ENCODE measurements at regions not wholly inside any gene's neighbourhood (a gene's known extent, or its start where the extent isn't known, plus 50 kb on each side); places are given as distances from the start of the nearest gene placed in this dataset.
A peak's percentile ranks its signal among the peaks of the same experiment; 100 is the strongest.

DNA sequence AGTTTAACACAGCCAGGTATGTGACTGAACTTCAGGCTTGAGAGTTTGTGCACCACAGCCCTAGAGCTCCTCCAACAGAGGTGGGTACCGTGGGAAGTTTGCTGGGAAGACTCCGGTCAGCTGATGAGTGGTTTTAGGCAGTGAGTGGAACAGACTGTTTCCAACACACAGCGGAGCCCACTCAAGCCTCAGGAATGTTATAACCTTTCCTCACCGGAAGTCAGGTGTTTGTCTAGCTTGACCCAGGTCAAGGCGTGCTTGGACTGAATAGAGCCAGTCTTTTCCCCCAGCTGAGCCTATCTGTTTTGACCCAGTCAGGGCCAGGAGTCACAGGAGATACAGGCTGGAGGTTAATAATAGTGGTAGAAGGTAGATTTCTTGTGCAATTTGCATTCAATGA lies 138.4 kb upstream of the PARP11 start:
- Mint-ChIP-seq H3K27ac (no peak overlapping the region), H3K9me3 (no peaks in the 10 kb centered on the region), H3K4me3 (no peak overlapping the region), H3K27me3 (no peaks in the 10 kb centered on the region), H3K4me1 (ENCODE audit: low read depth in 2 of 2) (peaks cover 0 to 4% of the 10 kb centered on the region in 2 donors), H3K36me3 (no peaks in the 10 kb centered on the region)
- ATAC-seq (no peak), DNase-seq (ENCODE audit: low spot score) (no peak)

DNA sequence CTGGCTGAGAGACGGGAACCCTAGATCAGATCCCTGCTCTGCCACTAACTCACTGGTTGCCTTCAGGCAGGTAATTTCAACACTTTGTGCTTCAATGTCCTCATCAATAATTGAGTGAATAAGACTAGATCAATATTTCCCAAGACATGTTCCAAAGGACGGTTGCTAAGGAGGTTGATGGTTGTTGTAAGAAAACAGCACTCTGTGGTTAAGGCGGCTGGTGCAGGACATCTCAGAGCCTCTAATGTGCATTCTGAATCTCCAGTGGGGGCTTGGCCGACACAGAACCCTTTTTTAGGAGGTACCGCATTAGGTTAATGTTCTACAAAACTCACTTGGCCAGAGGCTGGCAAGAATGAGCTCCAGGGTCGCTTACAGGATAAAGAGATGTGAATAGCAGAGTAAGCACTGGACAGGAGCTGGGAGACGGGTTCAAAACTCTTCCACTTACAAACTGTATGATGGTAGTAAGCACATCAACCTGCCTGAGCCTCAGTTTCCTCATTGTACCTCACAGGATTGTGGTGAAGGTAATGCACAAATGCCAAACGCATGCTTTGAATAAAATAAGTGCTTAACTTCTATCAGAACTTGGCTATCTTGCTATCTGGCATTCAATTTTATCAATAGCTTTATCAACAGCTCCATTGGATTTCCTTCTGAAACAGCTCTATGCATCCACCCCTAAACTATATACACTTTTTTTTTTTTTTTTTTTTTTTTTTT lies 136.9 kb upstream of the PARP11 start:
- H3K4me3 Mint-ChIP-seq: no peak overlapping the region
- no peaks in the 10 kb centered on the region for H3K9me3 Mint-ChIP-seq
- H3K27me3 Mint-ChIP-seq: no peaks in the 10 kb centered on the region
- peaks cover 0 to 4% of the 10 kb centered on the region in 2 donors for H3K4me1 Mint-ChIP-seq (ENCODE audit: low read depth in 2 of 2)
- no peak for ATAC-seq
- no peak overlapping the region for H3K27ac Mint-ChIP-seq
- no peaks in the 10 kb centered on the region for H3K36me3 Mint-ChIP-seq
- DNase-seq (ENCODE audit: low spot score): no peak

DNA sequence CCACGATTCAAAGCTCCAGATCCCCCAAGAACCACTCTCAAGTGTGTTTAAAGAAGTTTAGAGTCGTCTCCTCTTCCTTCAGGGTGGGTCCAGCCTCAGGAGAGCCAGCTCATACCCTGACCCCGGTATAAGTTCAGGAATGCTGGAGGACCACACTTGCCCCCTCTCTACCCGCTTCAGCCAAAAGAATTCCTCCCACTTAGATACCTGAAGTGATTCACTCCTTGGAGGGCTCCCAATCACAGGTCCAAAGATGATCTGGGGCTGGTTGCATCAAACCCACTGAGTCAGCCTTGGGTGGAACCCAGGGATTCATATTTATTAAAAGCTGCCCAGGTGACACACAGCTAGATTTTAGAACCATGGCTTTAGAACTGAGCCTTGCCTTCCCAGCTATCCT lies 133.5 kb upstream of the PARP11 start:
- no peak for ATAC-seq

DNA sequence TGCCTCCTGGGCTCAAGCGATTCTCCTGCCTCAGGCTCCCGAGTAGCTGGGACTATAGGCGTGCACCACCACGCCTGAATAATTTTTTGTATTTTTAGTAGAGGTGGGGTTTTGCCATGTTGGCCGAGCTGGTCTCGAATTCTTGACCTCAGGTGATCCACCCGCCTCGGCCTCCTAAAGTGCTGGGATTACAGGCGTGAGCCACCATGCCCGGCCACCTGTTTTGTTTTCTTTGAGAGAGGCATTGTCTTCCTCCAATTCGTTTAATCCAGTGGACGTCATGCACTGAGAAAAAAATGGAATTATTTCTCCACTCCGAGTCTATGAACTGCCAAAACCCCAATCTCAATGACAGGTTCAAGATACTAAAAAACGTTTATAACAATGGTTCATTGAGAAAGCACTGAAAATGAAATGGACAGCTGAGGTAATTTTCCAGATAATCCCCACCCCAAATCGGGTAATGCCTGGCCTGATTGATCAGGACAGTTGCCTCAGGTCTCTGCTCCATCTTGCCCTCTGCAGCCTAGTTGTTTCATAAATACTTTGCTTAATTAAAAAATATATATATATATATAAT lies 132.7 kb upstream of the PARP11 start:
- no peaks in the 10 kb centered on the region for H3K27me3 Mint-ChIP-seq
- H3K4me1 Mint-ChIP-seq (ENCODE audit: low read depth in 2 of 2): peaks cover 0 to 5% of the 10 kb centered on the region in 2 donors
- ATAC-seq (no peak), DNase-seq (ENCODE audit: low spot score) (no peak)
- H3K4me3 Mint-ChIP-seq: no peak overlapping the region
- no peak overlapping the region for H3K27ac Mint-ChIP-seq
- H3K36me3 Mint-ChIP-seq: no peaks in the 10 kb centered on the region
- H3K9me3 Mint-ChIP-seq: no peaks in the 10 kb centered on the region

More for the DNA sequence above, 133.5 kb upstream of the PARP11 start:
- no peak for DNase-seq (ENCODE audit: low spot score)
- H3K27me3 Mint-ChIP-seq: no peaks in the 10 kb centered on the region
- no peaks in the 10 kb centered on the region for H3K36me3 Mint-ChIP-seq
- peak overlapping the region in 1 of 2 donors; percentile 33 for H3K27ac Mint-ChIP-seq
- no peak overlapping the region for H3K4me3 Mint-ChIP-seq
- no peaks in the 10 kb centered on the region for H3K9me3 Mint-ChIP-seq
- peaks cover 0 to 5% of the 10 kb centered on the region in 2 donors for H3K4me1 Mint-ChIP-seq (ENCODE audit: low read depth in 2 of 2)

DNA sequence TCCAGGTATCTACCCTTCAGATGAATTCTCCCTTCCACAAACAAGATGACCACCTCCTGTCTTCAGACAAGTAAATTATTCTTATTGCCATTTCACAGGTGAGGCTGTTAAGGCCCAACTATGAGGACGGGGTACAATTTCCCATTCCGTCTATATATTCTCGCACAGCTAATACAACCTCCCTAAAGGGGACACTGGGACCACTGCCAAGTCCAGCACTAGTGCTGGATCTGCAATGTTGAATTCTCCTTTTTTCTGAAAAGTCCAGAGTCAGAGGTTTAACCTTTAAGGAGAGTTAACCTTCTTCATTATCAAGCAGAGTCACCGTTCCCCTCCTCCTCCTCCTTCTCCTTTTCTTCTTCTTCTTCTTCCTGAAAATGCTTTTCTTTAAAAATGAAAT lies 130.4 kb upstream of the PARP11 start:
- DNase-seq (ENCODE audit: low spot score) (no peak), ATAC-seq (no peak)
- Mint-ChIP-seq H3K4me1 (ENCODE audit: low read depth in 2 of 2) (peaks cover 5 to 8% of the 10 kb centered on the region in 2 donors), H3K36me3 (no peaks in the 10 kb centered on the region), H3K4me3 (no peak overlapping the region), H3K9me3 (no peaks in the 10 kb centered on the region), H3K27me3 (no peaks in the 10 kb centered on the region), H3K27ac (no peak overlapping the region)

DNA sequence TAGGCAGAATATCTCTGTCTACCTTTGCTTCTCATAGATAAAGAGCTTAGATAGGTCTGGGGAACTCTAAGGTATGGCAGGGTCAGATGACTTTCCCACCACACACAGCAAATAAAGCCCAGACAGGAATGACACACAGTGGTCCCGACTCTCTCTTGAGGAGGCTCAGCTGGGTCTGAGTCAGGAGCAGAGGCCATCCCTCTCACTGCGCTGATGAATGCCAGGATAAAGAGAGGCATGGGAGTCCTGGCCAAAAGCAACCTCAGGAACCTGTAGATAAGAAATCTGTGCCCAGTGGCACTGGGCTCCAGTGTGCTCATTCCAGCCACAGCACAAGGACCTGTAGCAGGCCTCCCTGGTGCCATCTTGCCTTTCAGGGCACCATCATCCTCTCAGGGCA lies 129.4 kb upstream of the PARP11 start:
- no peak overlapping the region for H3K4me3 Mint-ChIP-seq
- H3K27me3 Mint-ChIP-seq: peaks cover 0 to 4% of the 10 kb centered on the region in 2 donors

DNA sequence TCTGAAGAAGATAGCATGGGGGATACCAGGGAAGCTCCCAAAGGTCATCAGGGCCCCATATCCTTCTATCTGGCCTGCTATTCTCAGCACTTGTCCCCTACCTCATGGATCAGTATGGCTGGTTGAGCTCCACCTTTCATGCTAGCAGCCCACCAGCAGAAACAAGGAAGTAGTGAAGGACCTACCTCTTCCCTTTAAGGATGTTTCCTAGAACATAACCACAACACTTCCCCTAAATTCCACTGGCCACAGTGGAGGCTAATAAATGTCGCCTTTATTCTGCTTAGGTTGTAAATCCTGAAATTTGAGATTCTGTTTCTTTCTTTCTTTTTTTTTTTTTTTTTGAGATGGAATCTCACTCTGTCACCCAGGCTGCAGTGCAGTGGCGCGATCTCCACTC lies 128.6 kb upstream of the PARP11 start:
- peak overlapping the region in 1 of 2 donors; percentile 29 for H3K27ac Mint-ChIP-seq
- H3K36me3 Mint-ChIP-seq: no peaks in the 10 kb centered on the region
- DNase-seq (ENCODE audit: low spot score): no peak

More for the DNA sequence above, 129.4 kb upstream of the PARP11 start:
- peaks cover 5 to 10% of the 10 kb centered on the region in 2 donors for H3K4me1 Mint-ChIP-seq (ENCODE audit: low read depth in 2 of 2)
- H3K9me3 Mint-ChIP-seq: no peaks in the 10 kb centered on the region
- H3K36me3 Mint-ChIP-seq: no peaks in the 10 kb centered on the region
- ATAC-seq: peak in 1 of 2 donors; percentile 6
- H3K27ac Mint-ChIP-seq: no peak overlapping the region
- no peak for DNase-seq (ENCODE audit: low spot score)

DNA sequence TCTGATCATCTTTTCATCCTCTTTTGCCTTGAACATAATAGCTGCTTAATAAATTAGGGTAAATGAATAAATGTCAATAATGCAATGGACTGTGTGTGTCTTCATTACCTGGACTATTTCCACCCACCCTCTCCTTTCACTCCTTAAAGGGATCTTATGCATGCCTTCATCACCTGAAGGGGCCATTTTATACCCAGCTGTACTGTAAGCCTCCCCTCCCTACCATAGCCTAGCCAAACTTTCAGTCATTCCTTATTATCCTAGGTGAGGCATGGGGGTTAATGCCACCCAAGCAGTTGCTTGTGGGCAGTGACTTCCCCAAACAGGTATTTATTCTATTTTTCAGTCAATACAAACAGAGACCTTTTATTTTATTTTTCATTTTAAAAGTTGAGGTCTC lies 127.8 kb upstream of the PARP11 start:
- no peak overlapping the region for H3K4me3 Mint-ChIP-seq
- H3K27me3 Mint-ChIP-seq: peaks cover 0 to 4% of the 10 kb centered on the region in 2 donors
- no peaks in the 10 kb centered on the region for H3K36me3 Mint-ChIP-seq
- no peaks in the 10 kb centered on the region for H3K9me3 Mint-ChIP-seq
- no peak overlapping the region for H3K27ac Mint-ChIP-seq
- H3K4me1 Mint-ChIP-seq (ENCODE audit: low read depth in 2 of 2): peaks cover 8 to 16% of the 10 kb centered on the region in 2 donors
- no peak for ATAC-seq
- DNase-seq (ENCODE audit: low spot score): no peak

More for the DNA sequence above, 128.6 kb upstream of the PARP11 start:
- no peak overlapping the region for H3K4me3 Mint-ChIP-seq
- peaks cover 0 to 4% of the 10 kb centered on the region in 2 donors for H3K27me3 Mint-ChIP-seq
- H3K9me3 Mint-ChIP-seq: no peaks in the 10 kb centered on the region
- no peak for ATAC-seq
- H3K4me1 Mint-ChIP-seq (ENCODE audit: low read depth in 2 of 2): peaks cover 5 to 11% of the 10 kb centered on the region in 2 donors

DNA sequence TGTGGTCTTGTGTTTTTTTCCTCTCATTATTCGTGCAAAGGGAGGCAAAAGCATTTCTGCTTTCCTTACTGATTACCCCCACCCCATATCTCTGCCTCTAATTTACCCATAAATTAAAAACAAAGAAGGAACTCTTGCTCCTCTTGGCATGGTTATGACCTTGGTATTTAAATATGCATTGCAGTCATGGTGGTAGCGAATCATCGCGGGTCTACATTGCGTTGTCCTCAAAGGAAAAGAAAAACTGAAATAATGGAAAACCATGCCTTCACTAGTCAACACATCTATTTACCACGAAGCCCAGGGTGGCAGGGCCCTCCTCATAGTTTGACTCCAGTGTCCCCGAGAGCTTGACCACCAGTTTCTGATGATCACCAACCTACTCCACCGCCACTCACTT lies 126.7 kb upstream of the PARP11 start:
- Mint-ChIP-seq H3K27me3 (peaks cover 0 to 4% of the 10 kb centered on the region in 2 donors), H3K36me3 (no peaks in the 10 kb centered on the region), H3K4me1 (ENCODE audit: low read depth in 2 of 2) (peaks cover 13 to 20% of the 10 kb centered on the region in 2 donors), H3K27ac (no peak overlapping the region), H3K9me3 (no peaks in the 10 kb centered on the region), H3K4me3 (no peak overlapping the region)
- DNase-seq (ENCODE audit: low spot score): no peak
- ATAC-seq: no peak

DNA sequence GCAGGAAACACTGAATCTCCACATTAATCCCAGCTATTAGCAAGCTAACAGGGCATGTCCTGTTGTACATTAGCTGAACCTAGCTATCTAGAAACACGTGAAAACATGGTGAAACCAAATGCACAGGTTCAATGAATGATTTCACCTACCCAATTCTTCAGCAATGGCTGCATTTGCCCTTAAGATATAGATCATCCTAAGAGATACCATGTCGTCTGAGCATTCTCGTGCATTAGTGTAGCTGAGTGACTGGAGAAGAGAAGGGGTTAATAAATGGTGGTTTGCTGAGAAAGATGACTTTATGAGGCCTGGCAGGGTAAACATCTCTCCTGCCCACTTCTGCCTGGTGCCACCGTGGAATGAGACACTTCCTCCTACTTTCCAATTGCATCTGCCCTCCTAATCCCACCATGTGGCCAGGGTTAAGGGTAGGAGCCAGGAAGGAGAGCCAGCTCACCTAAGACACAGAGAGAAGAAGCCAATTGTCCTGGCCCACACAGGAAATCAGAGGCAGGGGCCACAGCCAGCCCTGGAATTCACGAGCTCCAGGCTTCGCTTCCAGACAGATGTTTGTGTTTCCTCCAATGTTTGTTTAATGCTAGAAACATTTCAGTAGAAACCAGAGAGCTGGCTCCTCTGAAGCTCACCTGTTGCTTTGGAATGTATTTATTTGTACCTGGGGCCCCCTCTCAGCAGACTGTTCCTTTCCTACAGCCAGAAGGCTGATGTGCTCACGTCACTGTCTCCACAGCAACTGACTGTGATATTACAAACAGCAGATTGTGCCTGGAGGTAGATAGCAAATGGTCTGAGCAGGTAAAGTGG lies 126.0 kb upstream of the PARP11 start:
- peaks cover 0 to 4% of the 10 kb centered on the region in 2 donors for H3K27me3 Mint-ChIP-seq
- peaks cover 8 to 20% of the 10 kb centered on the region in 2 donors for H3K4me1 Mint-ChIP-seq (ENCODE audit: low read depth in 2 of 2)
- no peaks in the 10 kb centered on the region for H3K9me3 Mint-ChIP-seq
- H3K4me3 Mint-ChIP-seq: no peak overlapping the region
- no peak for DNase-seq (ENCODE audit: low spot score)
- ATAC-seq: no peak
- H3K27ac Mint-ChIP-seq: no peak overlapping the region
- H3K36me3 Mint-ChIP-seq: no peaks in the 10 kb centered on the region

DNA sequence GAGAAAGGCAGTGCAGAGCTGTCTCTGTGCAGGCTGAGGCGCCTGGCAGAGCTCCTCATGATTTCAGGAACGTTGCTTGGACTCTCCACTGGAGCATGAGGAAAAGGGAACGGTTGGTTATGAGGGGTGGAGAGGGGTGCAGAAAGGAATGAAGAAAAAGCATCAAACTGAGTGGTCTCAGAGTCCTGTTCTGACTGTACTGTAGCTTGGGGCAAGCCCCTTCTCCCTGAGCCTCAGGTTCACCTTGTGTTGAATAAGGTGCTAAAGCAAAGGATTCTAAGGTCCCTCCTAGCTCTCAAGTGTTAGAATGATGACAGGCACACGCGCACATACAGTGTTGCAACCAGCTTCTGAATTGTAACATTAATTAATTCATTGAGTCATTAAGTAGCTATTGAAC lies 125.2 kb upstream of the PARP11 start:
- peaks cover 8 to 20% of the 10 kb centered on the region in 2 donors for H3K4me1 Mint-ChIP-seq (ENCODE audit: low read depth in 2 of 2)
- DNase-seq (ENCODE audit: low spot score): no peak
- no peak for ATAC-seq
- H3K27ac Mint-ChIP-seq: peak overlapping the region in 1 of 2 donors; percentile 19
- no peaks in the 10 kb centered on the region for H3K9me3 Mint-ChIP-seq
- no peak overlapping the region for H3K4me3 Mint-ChIP-seq
- H3K36me3 Mint-ChIP-seq: no peaks in the 10 kb centered on the region
- peaks cover 0 to 8% of the 10 kb centered on the region in 2 donors for H3K27me3 Mint-ChIP-seq

DNA sequence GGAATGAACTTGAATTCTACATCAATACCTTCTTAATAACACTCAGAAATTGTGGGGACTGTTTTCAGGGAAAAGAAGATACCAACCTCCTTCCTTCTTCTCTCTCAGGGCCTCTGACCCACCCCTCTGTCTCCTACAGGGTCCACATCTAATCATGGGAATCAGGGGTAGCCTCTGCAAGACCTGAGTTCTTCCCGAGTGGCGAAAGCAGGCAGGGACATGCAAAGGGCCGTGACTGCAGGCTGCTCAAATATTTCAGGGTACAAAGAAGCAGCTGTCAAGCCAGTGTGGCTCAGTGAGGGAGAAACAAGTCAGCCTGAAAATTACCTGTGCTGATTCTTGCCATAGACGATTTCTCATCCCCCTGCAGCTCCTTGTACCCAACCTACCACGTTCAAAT lies 123.1 kb upstream of the PARP11 start:
- Mint-ChIP-seq H3K9me3 (no peaks in the 10 kb centered on the region), H3K4me3 (no peak overlapping the region), H3K27ac (peak overlapping the region; percentile 58 to 81), H3K27me3 (peaks cover 11 to 18% of the 10 kb centered on the region in 2 donors), H3K4me1 (ENCODE audit: low read depth in 2 of 2) (peaks cover 8 to 20% of the 10 kb centered on the region in 2 donors), H3K36me3 (no peaks in the 10 kb centered on the region)
- ATAC-seq: no peak
- DNase-seq (ENCODE audit: low spot score): no peak

DNA sequence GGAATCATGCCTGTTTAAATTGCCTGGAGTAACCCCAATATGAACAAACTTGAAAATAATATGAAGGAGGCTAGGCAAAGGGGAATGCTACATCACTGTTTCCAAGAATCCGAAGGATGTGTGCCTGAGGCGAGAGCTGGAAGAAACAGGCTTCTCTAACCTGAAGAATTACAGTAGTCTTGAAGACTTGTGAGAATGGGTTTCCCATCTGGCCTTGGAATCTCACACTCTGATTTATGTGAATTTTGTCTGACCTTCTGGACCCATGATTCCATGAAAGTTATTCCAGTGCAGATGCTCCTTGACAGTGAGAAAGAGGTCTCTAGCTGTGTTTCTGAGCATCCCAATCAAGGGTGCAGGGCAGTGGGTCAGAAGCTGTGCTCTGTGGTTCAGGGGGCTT lies 122.1 kb upstream of the PARP11 start:
- H3K27me3 Mint-ChIP-seq: peaks cover 11 to 18% of the 10 kb centered on the region in 2 donors
- peak overlapping the region; percentile 58 to 81 for H3K27ac Mint-ChIP-seq
- no peaks in the 10 kb centered on the region for H3K36me3 Mint-ChIP-seq
- H3K4me1 Mint-ChIP-seq (ENCODE audit: low read depth in 2 of 2): peaks cover 8 to 14% of the 10 kb centered on the region in 2 donors
- no peak overlapping the region for H3K4me3 Mint-ChIP-seq
- DNase-seq (ENCODE audit: low spot score) (no peak), ATAC-seq (no peak)
- H3K9me3 Mint-ChIP-seq: no peaks in the 10 kb centered on the region

DNA sequence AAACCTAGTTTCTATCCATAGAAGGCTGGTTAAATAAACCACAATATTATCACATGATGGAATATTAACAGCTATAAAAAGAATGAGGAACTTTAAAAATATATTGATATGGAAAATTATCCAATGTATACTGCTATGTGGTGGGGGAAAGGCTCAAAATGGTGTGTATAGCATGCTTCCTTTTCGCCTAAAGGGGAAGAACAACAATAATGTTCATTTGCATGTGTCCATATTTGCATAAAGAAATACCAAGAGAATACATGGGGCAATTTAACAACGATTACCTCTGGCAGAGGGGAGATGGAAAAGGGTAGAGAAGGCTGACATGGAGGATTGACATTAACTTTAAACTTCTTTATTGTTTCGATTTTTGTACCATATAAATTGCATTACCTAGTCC lies 121.3 kb upstream of the PARP11 start:
- H3K4me1 Mint-ChIP-seq (ENCODE audit: low read depth in 2 of 2): peaks cover 8 to 12% of the 10 kb centered on the region in 2 donors
- H3K4me3 Mint-ChIP-seq: no peak overlapping the region
- H3K36me3 Mint-ChIP-seq: no peaks in the 10 kb centered on the region
- H3K27ac Mint-ChIP-seq: no peak overlapping the region
- ATAC-seq (no peak), DNase-seq (ENCODE audit: low spot score) (no peak)
- peaks cover 11 to 18% of the 10 kb centered on the region in 2 donors for H3K27me3 Mint-ChIP-seq
- H3K9me3 Mint-ChIP-seq: no peaks in the 10 kb centered on the region

Measured in natural killer cell treated with Interleukin-12 subunit alpha and Interleukin-12 subunit beta and Interleukin-15 and Interleukin-18, amount 100 ng/mL, for 72 hours (primary cell).